H1 (cell line): ENCODE measurements at regions not wholly inside any gene's neighbourhood (a gene's known extent, or its start where the extent isn't known, plus 50 kb on each side); places are given as distances from the start of the nearest gene placed in this dataset.

Source experiments
- RAD21 ChIP-seq, 2 experiments: IDR thresholded peaks in 1 of 2; conservative IDR thresholded peaks in 1 of 2; 2 replicates each; pipeline ENCODE4 v1.6.1; 2011; ENCODE audit warnings: low read depth in 2 of 2, low read length in 2 of 2, improper control_type of control experiment in 1 of 2, inconsistent platforms in 1 of 2, mild to moderate bottlenecking in 1 of 2, moderate library complexity in 1 of 2
- SP4 ChIP-seq: IDR thresholded peaks from 2 replicates; pipeline ENCODE4 v1.6.1; 2012; ENCODE audit warnings: low read length, inconsistent platforms
- ZNF274 ChIP-seq: IDR thresholded peaks from 2 replicates; pipeline ENCODE4 v1.7.0; 2012; ENCODE audit warnings: low read length, borderline replicate concordance; ENCODE audit errors: extremely low read depth

DNA sequence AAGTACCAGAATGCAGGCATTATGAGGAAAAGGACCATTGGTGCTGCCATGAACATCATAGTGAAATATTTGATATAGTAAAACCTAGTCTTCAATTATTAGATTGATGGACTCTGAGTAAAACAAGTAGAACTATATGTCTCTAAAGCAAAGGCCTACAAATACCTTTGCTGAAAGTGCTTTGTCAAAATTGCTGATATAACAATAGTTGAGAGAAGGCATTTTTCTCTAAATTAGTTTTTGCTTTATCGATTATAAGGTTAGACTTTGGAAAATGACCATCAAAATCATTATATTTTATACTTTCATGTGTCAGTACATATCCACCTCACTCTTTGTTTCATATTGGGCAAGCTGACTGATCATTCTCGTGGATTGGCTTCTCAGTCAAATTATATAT is 836.0 kb upstream of the FBXO33 start (continued):
- TF ChIP-seq ZNF274 (no peak), SP4 (no peak), RAD21 (IDR thresholded peaks at IDR 0.05 in 1 of 2, conservative IDR thresholded peaks at IDR 0.05 in 1 of 2; ENCODE audit: low read depth in 2 of 2, low read length in 2 of 2) (no peak)
